ENCODE measurements at regions not wholly inside any gene's neighbourhood (a gene's known extent, or its start where the extent isn't known, plus 50 kb on each side); places are given as distances from the start of the nearest gene placed in this dataset.

- H3K36me3 ChIP-seq (ENCODE audit: control insufficient read depth in 2 of 2, insufficient read depth in 1 of 2, low read length in 2 of 2): no peaks in the 10 kb centered on the region
- H3K27ac ChIP-seq (ENCODE audit: extremely low read depth, low read depth, low read length): no peak overlapping the region
- H3K4me1 ChIP-seq (ENCODE audit: control insufficient read depth, insufficient read depth, low read length): no peaks in the 10 kb centered on the region
- no peaks in the 10 kb centered on the region for H3K9me3 ChIP-seq (ENCODE audit: control insufficient read depth, insufficient read depth, low read depth, low read length)
- TF ChIP-seq ZNF121 (tag by site-specific recombination; IDR thresholded peaks at IDR 0.05) (no peak), ZNF391 (tag by site-specific recombination; IDR thresholded peaks at IDR 0.05; ENCODE audit: borderline replicate concordance, low read depth) (no peak), GLIS2 (tag by site-specific recombination; IDR thresholded peaks at IDR 0.05) (no peak), ZNF571 (tag by site-specific recombination; IDR thresholded peaks at IDR 0.05) (no peak), ZNF768 (tag by site-specific recombination; IDR thresholded peaks at IDR 0.05) (no peak), ZSCAN18 (tag by site-specific recombination; IDR thresholded peaks at IDR 0.05) (no peak), BCL6B (tag by site-specific recombination; IDR thresholded peaks at IDR 0.05) (no peak), ZNF394 (tag by site-specific recombination; IDR thresholded peaks at IDR 0.05; ENCODE audit: borderline replicate concordance) (no peak), ZNF560 (tag by site-specific recombination; IDR thresholded peaks at IDR 0.05; ENCODE audit: borderline replicate concordance) (no peak), ZNF274 (IDR thresholded peaks at IDR 0.05; ENCODE audit: low read length) (no peak), ZNF274 (tag by site-specific recombination; IDR thresholded peaks at IDR 0.05; ENCODE audit: borderline replicate concordance) (no peak), ZBTB7A (tag by site-specific recombination; IDR thresholded peaks at IDR 0.05; ENCODE audit: low read depth) (no peak), ZNF449 (tag by site-specific recombination; IDR thresholded peaks at IDR 0.05) (no peak), ZFP41 (tag by site-specific recombination; IDR thresholded peaks at IDR 0.05; ENCODE audit: borderline replicate concordance) (no peak)
- CTCF ChIA-PET: interaction anchor here (0.7 kb wide), 1 partner anchor 19 kb away, joined by 3 read pairs; no protein-coding TSS in a partner anchor
- H3K4me3 ChIP-seq (ENCODE audit: low read depth, low read length): no peak overlapping the region
- POLR2A ChIA-PET: interaction anchor here (0.6 kb wide), 1 partner anchor 440 kb away, joined by 4 read pairs; no protein-coding TSS in a partner anchor
These were observed 715.3 kb downstream of the NR2F2 start for GRCh38 chr15:97045666-97046421.

- Histone ChIP-seq H3K36me3 (ENCODE audit: control insufficient read depth in 2 of 2, insufficient read depth in 1 of 2, low read length in 2 of 2) (no peaks in the 10 kb centered on the region), H3K4me1 (ENCODE audit: control insufficient read depth, insufficient read depth, low read length) (no peaks in the 10 kb centered on the region), H3K9me3 (ENCODE audit: control insufficient read depth, insufficient read depth, low read depth, low read length) (no peaks in the 10 kb centered on the region), H3K27ac (ENCODE audit: extremely low read depth, low read depth, low read length) (no peak overlapping the region), H3K4me3 (ENCODE audit: low read depth, low read length) (no peak overlapping the region)
- ChIA-PET CTCF (interaction anchor here (0.7 kb wide), 1 partner anchor 182 kb away, joined by 3 read pairs; no protein-coding TSS in a partner anchor), POLR2A (no interaction called here)
- no peak for TF ChIP-seq ZSCAN23 (tag by site-specific recombination; IDR thresholded peaks at IDR 0.05)
- no peak for TF ChIP-seq YY1 (tag by site-specific recombination; IDR thresholded peaks at IDR 0.05)
- no peak for TF ChIP-seq KLF10 (tag by site-specific recombination; IDR thresholded peaks at IDR 0.05)
- no peak for TF ChIP-seq ZNF473 (tag by site-specific recombination; IDR thresholded peaks at IDR 0.05)
- no peak for TF ChIP-seq ZNF488 (tag by site-specific recombination; IDR thresholded peaks at IDR 0.05)
- TF ChIP-seq ZSCAN4 (tag by site-specific recombination; IDR thresholded peaks at IDR 0.05): no peak
- TF ChIP-seq MZF1 (tag by site-specific recombination; IDR thresholded peaks at IDR 0.05; ENCODE audit: borderline replicate concordance): no peak
- TF ChIP-seq ZNF350 (tag by site-specific recombination; IDR thresholded peaks at IDR 0.05): no peak
- TF ChIP-seq ZNF175 (tag by site-specific recombination; IDR thresholded peaks at IDR 0.05): no peak
- TF ChIP-seq ZNF580 (tag by site-specific recombination; IDR thresholded peaks at IDR 0.05): no peak
- no peak for TF ChIP-seq ZSCAN5A (tag by site-specific recombination; IDR thresholded peaks at IDR 0.05)
These were observed 722.0 kb downstream of the NR2F2 start for GRCh38 chr15:97052513-97052912.

Data from HEK293 (cell line).